GM21381 (cell line): ENCODE measurements at regions not wholly inside any gene's neighbourhood (a gene's known extent, or its start where the extent isn't known, plus 50 kb on each side); places are given as distances from the start of the nearest gene placed in this dataset.
"Not testable (repeated sequence)": the region's sequence is repeated elsewhere in the genome, so short reads cannot be mapped to it uniquely, and the experiment has no call there.

Experiments
- ATAC-seq: cut with Tn5 transposase; IDR thresholded peaks from one replicate; pipeline ENCODE4 v1.9.1; 2021; ENCODE audit warnings: mild to moderate bottlenecking, moderate library complexity; ENCODE audit not compliant: unreplicated experiment

- ATAC-seq: no peak
Measured at GRCh38 chr1:168490306-168490705, 53.5 kb downstream of the XCL2 start.

GRCh38 chr1:168488138-168488537, 55.7 kb downstream of the XCL2 start:
- no peak for ATAC-seq

DNA sequence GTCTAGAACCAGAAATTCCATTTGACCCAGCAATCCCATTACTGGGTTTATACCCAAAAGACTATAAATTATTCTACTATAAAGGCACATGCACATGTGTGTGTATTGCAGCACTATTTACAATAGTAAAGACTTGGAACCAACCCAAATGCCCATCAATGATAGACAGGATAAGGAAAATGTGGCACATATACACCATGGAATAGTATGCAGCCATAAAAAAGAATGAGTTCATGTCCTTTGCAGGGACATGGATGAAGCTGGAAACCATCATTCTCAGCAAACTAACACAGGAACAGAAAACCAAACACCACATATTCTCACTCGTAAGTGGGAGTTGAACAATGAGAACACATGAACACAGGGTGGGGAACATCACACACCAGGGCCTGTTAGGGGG, 57.0 kb downstream of the XCL2 start:
- ATAC-seq: not testable (repeated sequence)

GRCh38 chr1:168485048-168485447, 58.7 kb downstream of the XCL2 start:
- ATAC-seq: no peak

GRCh38 chr1:168484083-168484482, 59.7 kb downstream of the XCL2 start:
- no peak for ATAC-seq

DNA sequence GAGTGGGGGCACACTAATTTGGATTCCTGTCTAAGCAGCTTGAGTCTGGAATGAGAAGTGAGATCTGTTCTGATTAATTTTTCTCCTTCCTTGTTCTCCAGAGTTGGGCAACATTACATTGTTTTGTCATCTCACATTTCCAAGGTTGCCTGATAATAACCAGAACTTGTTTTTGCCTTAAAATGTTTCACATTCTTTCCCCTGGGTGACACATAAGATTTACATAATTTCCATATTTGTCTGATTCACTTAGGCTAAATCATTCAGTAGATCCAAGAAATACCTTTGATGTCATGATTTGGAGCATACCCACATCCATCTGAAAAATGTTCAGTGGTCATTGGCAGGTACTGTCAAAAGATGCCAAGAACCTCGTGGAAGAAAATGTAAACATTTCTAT, 60.3 kb downstream of the XCL2 start:
- no peak for ATAC-seq

DNA sequence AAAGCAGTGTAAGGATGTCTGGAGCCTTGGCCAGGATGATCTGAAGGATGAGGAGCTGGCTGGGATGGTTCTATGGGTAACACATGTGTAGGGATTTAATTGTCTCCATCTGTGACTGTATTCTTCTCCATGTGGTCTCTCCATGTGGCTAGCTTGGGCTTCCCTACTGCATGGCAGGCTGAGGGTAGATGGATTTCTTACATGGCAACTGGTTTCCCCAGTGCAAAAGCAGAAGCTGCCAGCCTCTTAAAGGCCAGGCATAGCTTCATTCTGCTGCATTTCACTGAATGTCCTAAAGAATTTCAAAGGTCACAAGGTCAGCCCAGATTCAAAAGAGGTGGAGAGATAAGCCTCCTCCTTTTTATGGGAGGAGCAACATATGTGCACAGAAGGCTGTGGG, 61.7 kb downstream of the XCL2 start:
- ATAC-seq: no peak

- ATAC-seq: no peak
Measured at GRCh38 chr1:168481586-168481985, 62.2 kb downstream of the XCL2 start.

DNA sequence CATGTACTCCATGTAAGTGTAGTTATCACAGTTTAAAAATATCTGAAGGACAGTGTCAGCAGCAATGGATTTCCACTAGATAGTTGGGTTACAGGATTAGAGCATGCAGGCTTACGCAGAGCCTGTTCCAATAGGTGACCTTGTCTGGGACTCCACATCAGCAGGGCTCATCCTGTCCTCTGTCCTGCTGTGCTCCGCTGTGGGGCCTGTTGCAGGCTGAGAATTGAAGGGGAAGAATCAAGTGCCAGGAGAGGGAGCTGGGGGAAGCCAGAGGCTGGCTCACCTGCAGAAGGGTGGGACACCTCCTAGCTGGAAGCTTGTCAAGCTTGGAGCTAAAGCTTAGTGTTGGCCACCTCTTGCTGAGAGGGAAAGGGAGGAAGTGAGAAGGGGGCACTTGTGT, 62.8 kb downstream of the XCL2 start:
- ATAC-seq: no peak

- no peak for ATAC-seq
Measured at GRCh38 chr1:168477792-168478191, 66.0 kb downstream of the XCL2 start.

- no peak for ATAC-seq
Measured at GRCh38 chr1:168476588-168477385, 67.0 kb downstream of the XCL2 start.

- no peak for ATAC-seq
Measured at GRCh38 chr1:168474322-168474721, 69.5 kb downstream of the XCL2 start.

DNA sequence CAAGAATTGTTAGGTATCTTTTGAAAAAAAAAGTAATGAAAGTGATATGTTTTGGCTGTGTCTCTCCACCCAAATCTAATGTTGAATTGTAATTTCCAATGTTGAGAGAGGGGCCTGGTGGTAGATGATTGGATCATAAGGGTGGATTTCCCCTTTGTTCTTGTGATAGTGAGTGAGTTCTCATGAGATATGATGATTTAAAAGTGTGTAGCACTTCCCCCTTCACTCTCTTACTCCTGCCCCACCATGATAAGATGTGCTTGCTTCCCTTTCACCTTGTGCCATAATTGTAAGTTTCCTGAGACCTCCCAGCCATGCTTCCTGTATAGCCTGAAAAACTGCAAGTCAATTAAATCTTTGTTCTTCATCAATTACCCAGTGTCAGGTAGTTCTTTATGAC, 70.7 kb downstream of the XCL2 start:
- ATAC-seq: no peak

DNA sequence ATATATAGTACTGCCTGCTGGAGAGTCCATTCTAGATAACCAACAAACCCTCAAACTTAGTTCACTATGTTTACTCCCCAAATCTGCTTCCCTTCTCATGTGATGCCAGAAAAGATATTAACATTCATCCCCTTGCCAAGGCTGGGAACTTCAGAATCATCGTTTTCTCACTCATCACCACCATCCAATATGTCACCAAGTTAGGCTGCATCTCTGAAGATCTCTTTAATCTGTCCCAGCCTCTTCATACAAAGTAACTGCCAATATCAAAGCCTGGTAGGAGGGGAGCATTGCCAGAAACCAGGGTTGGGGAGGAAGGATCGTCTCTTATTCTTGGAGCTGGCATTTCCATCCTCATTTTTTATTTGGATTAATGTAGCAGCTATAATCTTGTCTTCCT, 71.6 kb downstream of the XCL2 start:
- ATAC-seq: no peak

DNA sequence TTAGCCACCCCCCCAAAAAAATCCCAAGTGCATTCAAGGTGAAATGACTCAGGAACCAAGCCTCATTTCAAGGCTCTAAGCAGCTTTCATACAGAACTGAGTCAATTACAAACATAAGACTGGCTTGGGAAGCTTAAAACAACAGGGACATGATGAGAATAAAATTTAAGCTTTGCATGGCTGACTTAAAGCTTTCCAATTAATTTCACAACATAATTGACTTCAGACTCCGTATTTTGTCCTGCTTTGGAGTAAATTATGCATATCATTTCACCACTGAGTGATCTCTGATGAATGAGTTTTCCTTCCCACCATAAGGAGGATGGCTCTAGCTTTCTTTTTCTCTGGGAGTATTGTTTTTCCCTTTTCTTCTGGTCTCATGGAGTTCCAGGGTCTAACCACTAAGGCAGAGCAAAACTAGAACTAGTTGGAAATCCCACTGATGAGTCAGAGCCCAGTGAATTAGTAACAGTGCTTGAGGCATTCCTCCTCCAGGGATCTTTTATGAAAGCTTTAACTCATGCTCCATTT, 72.8 kb downstream of the XCL2 start:
- no peak for ATAC-seq

GRCh38 chr1:168469690-168470089, 74.1 kb downstream of the XCL2 start:
- no peak for ATAC-seq

DNA sequence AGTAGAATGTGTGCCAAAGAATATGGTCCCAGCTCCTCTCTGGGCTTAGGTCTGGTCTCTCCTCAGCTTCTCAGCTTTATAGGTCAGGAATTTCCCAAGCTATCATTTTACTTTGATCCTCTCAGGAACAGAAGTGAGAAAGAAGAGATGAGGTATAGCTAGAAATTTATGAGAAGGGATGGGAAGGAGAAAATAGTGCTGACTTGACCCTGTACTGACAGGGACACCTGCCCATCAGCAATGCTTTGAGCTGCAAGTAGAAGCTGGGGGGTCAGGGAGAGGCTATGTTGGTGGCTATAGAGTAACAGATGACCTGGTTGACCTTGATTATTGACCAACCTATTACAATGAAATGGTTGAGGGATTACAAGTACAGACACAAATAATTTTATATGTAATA, 75.0 kb downstream of the XCL2 start:
- no peak for ATAC-seq

- ATAC-seq: no peak
Measured at GRCh38 chr1:168468042-168468809, 75.6 kb downstream of the XCL2 start.

GRCh38 chr1:168467452-168467851, 76.3 kb downstream of the XCL2 start:
- peak; percentile 40 for ATAC-seq

DNA sequence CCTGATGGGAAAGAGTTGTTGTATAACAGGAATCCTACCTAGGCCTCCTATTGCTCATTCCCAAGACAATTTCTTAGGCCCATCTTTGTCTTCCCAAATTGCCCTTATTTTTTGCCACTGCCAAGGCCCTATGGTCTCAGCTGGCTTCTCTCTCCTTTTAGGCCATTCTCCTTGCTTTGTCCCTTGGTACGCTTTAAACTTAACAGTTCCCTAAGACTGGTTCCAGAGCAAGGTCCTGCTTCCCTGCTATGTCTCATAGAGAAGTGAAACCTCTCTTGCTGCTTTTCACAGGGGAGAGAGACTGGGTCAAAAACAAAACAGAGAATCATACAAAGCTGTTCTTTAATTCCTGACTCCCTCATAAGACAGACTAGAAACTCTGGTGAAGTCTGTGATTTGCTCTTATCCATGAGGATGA, 77.1 kb downstream of the XCL2 start:
- ATAC-seq: peak; percentile 53

DNA sequence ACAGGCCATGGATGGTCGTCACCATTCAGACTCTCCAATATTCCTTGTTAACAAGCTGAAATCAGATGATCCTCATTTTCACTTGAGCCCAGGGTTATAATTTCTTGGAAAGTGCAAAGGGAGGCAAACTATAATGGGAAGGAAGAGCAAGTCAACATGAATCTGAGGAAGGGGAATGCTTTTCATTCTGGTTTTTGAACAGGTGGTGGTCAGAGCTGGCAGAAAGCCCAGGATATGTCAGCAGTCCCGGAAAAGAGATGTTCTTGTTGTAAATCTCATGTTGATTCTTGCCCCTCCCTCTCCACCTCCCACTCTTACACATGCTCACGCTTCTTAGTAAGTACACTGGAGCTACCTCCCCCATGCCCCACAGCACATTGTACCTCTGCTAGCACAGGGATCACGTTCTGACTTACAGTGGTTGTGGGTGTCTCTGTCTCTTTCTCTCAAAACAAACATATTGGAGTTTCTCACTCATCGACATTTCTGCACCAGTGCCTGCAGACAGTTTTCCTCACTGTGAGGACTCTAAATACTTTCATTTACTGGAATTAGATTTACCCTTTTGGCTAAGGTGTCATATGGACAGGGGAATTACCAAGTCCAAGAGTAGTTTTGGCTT, 77.6 kb downstream of the XCL2 start:
- ATAC-seq: peak; percentile 45

DNA sequence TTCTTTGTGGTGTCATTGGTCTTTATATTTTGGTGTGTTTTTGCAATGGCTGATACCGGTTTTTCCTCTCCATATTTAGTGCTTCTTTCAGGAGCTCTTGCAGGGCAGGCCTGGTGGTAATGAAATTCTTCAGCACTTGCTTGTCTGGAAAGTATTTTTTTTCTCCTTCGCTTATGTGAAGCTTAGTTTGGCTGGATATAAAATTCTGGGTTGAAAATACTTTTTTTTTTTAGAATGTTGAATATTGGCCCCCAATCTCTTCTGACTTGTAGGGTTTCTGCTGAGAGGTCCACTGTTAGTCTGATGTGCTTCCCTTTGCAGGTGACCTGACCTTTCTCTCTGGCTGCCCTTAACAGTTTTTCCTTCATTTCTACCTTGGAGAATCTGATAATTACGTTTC, 82.7 kb downstream of the XCL2 start:
- ATAC-seq: not testable (repeated sequence)
